Keratinocyte (primary cell): ENCODE measurements at regions not wholly inside any gene's neighbourhood (a gene's known extent, or its start where the extent isn't known, plus 50 kb on each side); places are given as distances from the start of the nearest gene placed in this dataset.

Experiments used
- small RNA-seq, 3 experiments: library from RNA; depleted of rRNA; stranded (forward); fragments of <200 nt; gene quantifications; one replicate each; pipeline ENCODE3, GENCODE V24; 2012; ENCODE audit warnings: low read depth in 3 of 3, low replicate concordance in 1 of 3; ENCODE audit not compliant: insufficient read length in 3 of 3

Small RNA genes in the stretch of these regions (small RNA-seq; reads per million reads assigned to genes)
- gene RF00012, result 0 reads per million in 3 experiments
